ENCODE measurements at regions not wholly inside any gene's neighbourhood (a gene's known extent, or its start where the extent isn't known, plus 50 kb on each side); places are given as distances from the start of the nearest gene placed in this dataset.
"Not testable (repeated sequence)": the region's sequence is repeated elsewhere in the genome, so short reads cannot be mapped to it uniquely, and the experiment has no call there.

DNA sequence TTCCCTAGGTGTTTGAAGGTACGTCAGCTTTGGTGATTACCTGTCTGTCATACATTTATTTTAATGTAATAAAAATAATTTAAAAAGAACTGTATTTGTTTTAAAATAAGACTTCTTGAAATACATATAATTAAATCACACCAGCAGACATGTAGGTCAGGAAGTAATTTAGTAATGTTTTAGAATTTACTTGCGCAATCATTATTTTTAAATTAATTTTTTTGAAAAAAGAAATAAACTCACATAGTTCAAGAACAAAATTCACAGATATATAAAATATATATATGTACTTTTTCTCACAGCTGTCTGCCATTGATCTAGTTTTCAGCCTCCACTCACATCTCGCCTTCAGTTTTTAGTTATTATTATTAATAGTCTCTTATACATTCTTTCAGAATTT is 875.9 kb downstream of the TTLL7 start:
- BruUV-seq (replicated peaks) = no TSS peak
- Mint-ChIP-seq H3K36me3 (ENCODE audit: insufficient read depth, unreplicated experiment) (no peaks in the 10 kb centered on the region), H3K4me3 (ENCODE audit: low read depth, unreplicated experiment) (no peak overlapping the region), H3K27me3 (ENCODE audit: unreplicated experiment) (no peaks in the 10 kb centered on the region), H3K4me1 (ENCODE audit: low read depth, unreplicated experiment) (peaks cover 16% of the 10 kb centered on the region), H3K27ac (ENCODE audit: unreplicated experiment) (no peak overlapping the region), H3K9me3 (ENCODE audit: low read depth, unreplicated experiment) (peaks cover 3% of the 10 kb centered on the region)
- CTCF ChIA-PET = no interaction called here
- TF ChIP-seq CTCF (IDR thresholded peaks at IDR 0.05; ENCODE audit: unreplicated experiment) = no peak
- no peak for DNase-seq
- intact Hi-C loops (cut with micrococcal nuclease; ENCODE audit: unreplicated experiment) = no loop called here

- no peak for TF ChIP-seq CTCF (IDR thresholded peaks at IDR 0.05; ENCODE audit: unreplicated experiment)
- Mint-ChIP-seq H3K9me3 (ENCODE audit: low read depth, unreplicated experiment) (peaks cover 3% of the 10 kb centered on the region), H3K4me1 (ENCODE audit: low read depth, unreplicated experiment) (peaks cover 16% of the 10 kb centered on the region), H3K27me3 (ENCODE audit: unreplicated experiment) (no peaks in the 10 kb centered on the region), H3K36me3 (ENCODE audit: insufficient read depth, unreplicated experiment) (no peaks in the 10 kb centered on the region), H3K27ac (ENCODE audit: unreplicated experiment) (no peak overlapping the region), H3K4me3 (ENCODE audit: low read depth, unreplicated experiment) (no peak overlapping the region)
- DNase-seq = no peak
- intact Hi-C loops (cut with micrococcal nuclease; ENCODE audit: unreplicated experiment) = no loop called here
- BruUV-seq (replicated peaks) = no TSS peak
- CTCF ChIA-PET = interaction anchor here (1.2 kb wide), 1 partner anchor 20 kb away, joined by 3 read pairs; no protein-coding TSS in a partner anchor
These were observed 880.5 kb downstream of the TTLL7 start for GRCh38 chr1:83118472-83118871.

- H3K4me3 Mint-ChIP-seq (ENCODE audit: low read depth, unreplicated experiment); H3K27ac Mint-ChIP-seq (ENCODE audit: unreplicated experiment); intact Hi-C loops (cut with micrococcal nuclease; ENCODE audit: unreplicated experiment); H3K9me3 Mint-ChIP-seq (ENCODE audit: low read depth, unreplicated experiment); BruUV-seq (replicated peaks); DNase-seq; H3K36me3 Mint-ChIP-seq (ENCODE audit: insufficient read depth, unreplicated experiment); H3K27me3 Mint-ChIP-seq (ENCODE audit: unreplicated experiment): not testable (repeated sequence)
- CTCF ChIA-PET = interaction anchor here (1.2 kb wide), 1 partner anchor 18 kb away, joined by 3 read pairs; no protein-coding TSS in a partner anchor
- peaks cover 18% of the 10 kb centered on the region for H3K4me1 Mint-ChIP-seq (ENCODE audit: low read depth, unreplicated experiment)
These were observed 881.9 kb downstream of the TTLL7 start for GRCh38 chr1:83117030-83117429.

DNA sequence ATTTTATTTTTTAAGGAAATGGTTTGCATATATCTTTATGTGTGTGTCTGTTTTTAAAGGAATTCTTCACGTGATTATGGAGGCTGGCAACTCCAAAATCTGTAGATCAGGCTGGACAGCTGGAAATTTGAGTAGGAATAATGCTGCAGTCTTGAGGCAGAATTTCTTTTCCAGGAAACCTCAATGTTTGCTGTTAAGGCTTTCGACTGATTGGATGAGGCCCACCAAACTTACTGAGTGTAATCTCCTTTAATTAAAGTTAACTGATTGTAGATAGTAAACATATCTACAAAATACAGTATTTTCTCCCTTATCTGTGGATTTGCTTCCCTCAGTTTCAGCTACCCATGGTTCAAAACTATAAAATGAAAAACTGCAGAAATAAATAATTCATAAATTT is 883.1 kb downstream of the TTLL7 start:
- Mint-ChIP-seq H3K27me3 (ENCODE audit: unreplicated experiment) (no peaks in the 10 kb centered on the region), H3K27ac (ENCODE audit: unreplicated experiment) (no peak overlapping the region), H3K9me3 (ENCODE audit: low read depth, unreplicated experiment) (peaks cover 6% of the 10 kb centered on the region), H3K4me3 (ENCODE audit: low read depth, unreplicated experiment) (no peak overlapping the region), H3K4me1 (ENCODE audit: low read depth, unreplicated experiment) (peaks cover 20% of the 10 kb centered on the region), H3K36me3 (ENCODE audit: insufficient read depth, unreplicated experiment) (no peaks in the 10 kb centered on the region)
- no peak for TF ChIP-seq CTCF (IDR thresholded peaks at IDR 0.05; ENCODE audit: unreplicated experiment)
- intact Hi-C loops (cut with micrococcal nuclease; ENCODE audit: unreplicated experiment) = no loop called here
- BruUV-seq (replicated peaks) = no TSS peak
- CTCF ChIA-PET = no interaction called here
- no peak for DNase-seq

DNA sequence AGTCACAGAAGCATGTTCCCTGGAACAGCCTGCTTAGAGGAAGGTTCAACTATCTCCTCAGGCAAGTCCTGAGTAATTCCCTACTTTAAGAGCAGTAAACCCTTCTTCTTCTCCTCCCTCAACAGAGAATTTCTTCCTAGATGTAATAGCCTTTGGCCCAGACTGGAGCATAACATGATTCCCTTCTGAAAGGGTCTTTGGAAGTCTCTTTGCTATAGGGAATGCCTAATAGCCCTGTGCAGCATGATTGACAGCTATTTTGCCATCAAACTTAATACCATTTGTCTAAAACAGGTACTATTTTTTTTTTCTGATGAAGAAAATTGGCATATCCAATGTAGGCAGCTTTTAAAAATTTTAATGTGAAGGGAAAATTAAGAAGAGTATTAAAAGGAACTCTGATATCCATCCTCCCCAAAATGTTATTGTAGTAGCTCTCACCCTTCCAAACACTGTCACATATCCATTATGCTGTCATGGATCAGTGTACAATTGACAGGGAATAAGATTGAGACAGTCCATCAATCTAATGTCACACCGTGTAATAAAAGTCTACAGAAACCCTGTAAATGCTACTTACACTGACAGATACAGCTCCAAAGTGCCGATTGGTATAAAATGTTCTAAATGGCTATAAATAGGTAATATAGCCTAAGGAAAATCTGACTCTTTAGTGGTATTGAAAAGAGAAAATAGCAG is 884.6 kb downstream of the TTLL7 start:
- intact Hi-C loops (cut with micrococcal nuclease; ENCODE audit: unreplicated experiment) = no loop called here
- Mint-ChIP-seq H3K4me1 (ENCODE audit: low read depth, unreplicated experiment) (peaks cover 20% of the 10 kb centered on the region), H3K27me3 (ENCODE audit: unreplicated experiment) (no peaks in the 10 kb centered on the region), H3K9me3 (ENCODE audit: low read depth, unreplicated experiment) (peaks cover 4% of the 10 kb centered on the region), H3K36me3 (ENCODE audit: insufficient read depth, unreplicated experiment) (no peaks in the 10 kb centered on the region), H3K4me3 (ENCODE audit: low read depth, unreplicated experiment) (no peak overlapping the region), H3K27ac (ENCODE audit: unreplicated experiment) (no peak overlapping the region)
- no TSS peak for BruUV-seq (replicated peaks)
- CTCF ChIA-PET = interaction anchor here (0.7 kb wide), 1 partner anchor 112 kb away, joined by 4 read pairs; no protein-coding TSS in a partner anchor
- DNase-seq = no peak
- TF ChIP-seq CTCF (IDR thresholded peaks at IDR 0.05; ENCODE audit: unreplicated experiment) = no peak
